Activated CD4-positive, alpha-beta memory T cell treated with anti-CD3 and anti-CD28 coated beads for 36 hours (primary cell): ENCODE measurements at regions not wholly inside any gene's neighbourhood (a gene's known extent, or its start where the extent isn't known, plus 50 kb on each side); places are given as distances from the start of the nearest gene placed in this dataset.

Experiments
- CTCF ChIA-PET: fragments of 350-600 bp; sonication (Branson Sonifier 250); formaldehyde crosslinking; loops from one replicate; lab custom pipeline; 2021; ENCODE audit warnings: antibody characterized with exemption, inconsistent platforms; lab: Charles Lee
- POLR2A ChIA-PET: fragments of 350-600 bp; sonication (Branson Sonifier 250); formaldehyde crosslinking; loops from one replicate; lab custom pipeline; 2021; ENCODE audit warnings: antibody characterized with exemption; lab: Charles Lee
- DNase-seq: peaks from one replicate; pipeline ENCODE4 v3.0.0-alpha.2; 2020
- H3K27ac Mint-ChIP-seq: one replicate; pipeline ENCODE4 v1.8.0; 2021; ENCODE audit warnings: mixed read lengths
- H3K27me3 Mint-ChIP-seq: one replicate; pipeline ENCODE4 v1.8.0; 2021; ENCODE audit warnings: mixed read lengths
- H3K36me3 Mint-ChIP-seq: one replicate; pipeline ENCODE4 v1.8.0; 2021; ENCODE audit warnings: mixed read lengths
- H3K4me1 Mint-ChIP-seq: one replicate; pipeline ENCODE4 v1.8.0; 2021; ENCODE audit warnings: low read depth, mixed read lengths
- H3K4me3 Mint-ChIP-seq: one replicate; pipeline ENCODE4 v1.8.0; 2021; ENCODE audit warnings: mild to moderate bottlenecking, mixed read lengths
- H3K9me3 Mint-ChIP-seq: one replicate; pipeline ENCODE4 v1.8.0; 2021; ENCODE audit warnings: mixed read lengths
- intact Hi-C: fragments of 100-400 bp; cut with micrococcal nuclease; formaldehyde crosslinking; loops from one replicate; pipeline ENCODE4 v1.15.1; 2023

GRCh38 chr4:178789279-178789678 lies 1347.0 kb upstream of the AGA start:
- Mint-ChIP-seq H3K36me3 (no peaks in the 10 kb centered on the region), H3K9me3 (peaks cover 6% of the 10 kb centered on the region), H3K4me1 (no peaks in the 10 kb centered on the region), H3K27ac (no peak overlapping the region), H3K4me3 (no peak overlapping the region), H3K27me3 (no peaks in the 10 kb centered on the region)
- POLR2A ChIA-PET: no interaction called here
- CTCF ChIA-PET: no interaction called here
- no peak for DNase-seq
- intact Hi-C loops: no loop called here

GRCh38 chr4:178799204-178799603 lies 1357.0 kb upstream of the AGA start:
- no peak for DNase-seq
- H3K4me1 Mint-ChIP-seq: no peaks in the 10 kb centered on the region
- POLR2A ChIA-PET: no interaction called here
- no peak overlapping the region for H3K4me3 Mint-ChIP-seq
- H3K9me3 Mint-ChIP-seq: peaks cover 3% of the 10 kb centered on the region
- intact Hi-C loops: no loop called here
- no peaks in the 10 kb centered on the region for H3K27me3 Mint-ChIP-seq
- H3K36me3 Mint-ChIP-seq: no peaks in the 10 kb centered on the region
- H3K27ac Mint-ChIP-seq: no peak overlapping the region
- CTCF ChIA-PET: no interaction called here

GRCh38 chr4:178808106-178808505 lies 1365.9 kb upstream of the AGA start:
- POLR2A ChIA-PET: no interaction called here
- CTCF ChIA-PET: no interaction called here
- Mint-ChIP-seq H3K4me3 (no peak overlapping the region), H3K27me3 (no peaks in the 10 kb centered on the region), H3K9me3 (no peaks in the 10 kb centered on the region), H3K27ac (no peak overlapping the region), H3K36me3 (no peaks in the 10 kb centered on the region), H3K4me1 (no peaks in the 10 kb centered on the region)
- intact Hi-C loops: no loop called here
- DNase-seq: no peak

GRCh38 chr4:178809921-178810320 lies 1367.7 kb upstream of the AGA start:
- DNase-seq: no peak
- ChIA-PET POLR2A (interaction anchor here (0.5 kb wide), 1 partner anchor 13 kb away, joined by 5 read pairs; no protein-coding TSS in a partner anchor), CTCF (no interaction called here)
- Mint-ChIP-seq H3K36me3 (no peaks in the 10 kb centered on the region), H3K27ac (no peak overlapping the region), H3K9me3 (no peaks in the 10 kb centered on the region), H3K4me3 (no peak overlapping the region), H3K27me3 (no peaks in the 10 kb centered on the region), H3K4me1 (no peaks in the 10 kb centered on the region)
- intact Hi-C loops: no loop called here

- intact Hi-C loops: no loop called here
- POLR2A ChIA-PET: no interaction called here
- H3K9me3 Mint-ChIP-seq: peaks cover 3% of the 10 kb centered on the region
- no peaks in the 10 kb centered on the region for H3K4me1 Mint-ChIP-seq
- H3K27me3 Mint-ChIP-seq: no peaks in the 10 kb centered on the region
- no peaks in the 10 kb centered on the region for H3K36me3 Mint-ChIP-seq
- CTCF ChIA-PET: no interaction called here
- DNase-seq: no peak
- no peak overlapping the region for H3K4me3 Mint-ChIP-seq
- H3K27ac Mint-ChIP-seq: no peak overlapping the region
These were observed 1369.1 kb upstream of the AGA start for GRCh38 chr4:178811356-178811755.

- DNase-seq: no peak
- ChIA-PET CTCF (no interaction called here), POLR2A (no interaction called here)
- no peak overlapping the region for H3K4me3 Mint-ChIP-seq
- H3K9me3 Mint-ChIP-seq: peaks cover 3% of the 10 kb centered on the region
- no peaks in the 10 kb centered on the region for H3K27me3 Mint-ChIP-seq
- intact Hi-C loops: no loop called here
- H3K4me1 Mint-ChIP-seq: no peaks in the 10 kb centered on the region
- H3K27ac Mint-ChIP-seq: no peak overlapping the region
- H3K36me3 Mint-ChIP-seq: no peaks in the 10 kb centered on the region
These were observed 1370.6 kb upstream of the AGA start for GRCh38 chr4:178812866-178813265.

GRCh38 chr4:178814908-178815307 lies 1372.7 kb upstream of the AGA start:
- intact Hi-C loops: no loop called here
- no peaks in the 10 kb centered on the region for H3K4me1 Mint-ChIP-seq
- H3K27me3 Mint-ChIP-seq: no peaks in the 10 kb centered on the region
- ChIA-PET CTCF (no interaction called here), POLR2A (no interaction called here)
- no peaks in the 10 kb centered on the region for H3K36me3 Mint-ChIP-seq
- DNase-seq: no peak
- H3K9me3 Mint-ChIP-seq: peaks cover 5% of the 10 kb centered on the region
- no peak overlapping the region for H3K4me3 Mint-ChIP-seq
- H3K27ac Mint-ChIP-seq: no peak overlapping the region

GRCh38 chr4:178823673-178824295 lies 1381.5 kb upstream of the AGA start:
- no peak for DNase-seq
- H3K36me3 Mint-ChIP-seq: no peaks in the 10 kb centered on the region
- no peaks in the 10 kb centered on the region for H3K4me1 Mint-ChIP-seq
- H3K9me3 Mint-ChIP-seq: peaks cover 7% of the 10 kb centered on the region
- no peaks in the 10 kb centered on the region for H3K27me3 Mint-ChIP-seq
- no peak overlapping the region for H3K27ac Mint-ChIP-seq
- POLR2A ChIA-PET: no interaction called here
- intact Hi-C loops: no loop called here
- H3K4me3 Mint-ChIP-seq: no peak overlapping the region
- CTCF ChIA-PET: no interaction called here

GRCh38 chr4:178836865-178837264 lies 1394.6 kb upstream of the AGA start:
- no peak overlapping the region for H3K27ac Mint-ChIP-seq
- ChIA-PET POLR2A (no interaction called here), CTCF (no interaction called here)
- intact Hi-C loops: no loop called here
- no peak for DNase-seq
- H3K4me1 Mint-ChIP-seq: no peaks in the 10 kb centered on the region
- H3K27me3 Mint-ChIP-seq: no peaks in the 10 kb centered on the region
- H3K36me3 Mint-ChIP-seq: no peaks in the 10 kb centered on the region
- H3K4me3 Mint-ChIP-seq: no peak overlapping the region
- peaks cover 8% of the 10 kb centered on the region for H3K9me3 Mint-ChIP-seq

GRCh38 chr4:178838776-178839175 lies 1396.5 kb upstream of the AGA start:
- H3K9me3 Mint-ChIP-seq: peaks cover 3% of the 10 kb centered on the region

GRCh38 chr4:178856139-178856800 lies 1414.0 kb upstream of the AGA start:
- CTCF ChIA-PET: no interaction called here
- no peaks in the 10 kb centered on the region for H3K4me1 Mint-ChIP-seq
- H3K27ac Mint-ChIP-seq: no peak overlapping the region
- intact Hi-C loops: no loop called here
- no peaks in the 10 kb centered on the region for H3K27me3 Mint-ChIP-seq
- POLR2A ChIA-PET: no interaction called here
- H3K36me3 Mint-ChIP-seq: no peaks in the 10 kb centered on the region
- DNase-seq: no peak
- no peak overlapping the region for H3K4me3 Mint-ChIP-seq
- peaks cover 4% of the 10 kb centered on the region for H3K9me3 Mint-ChIP-seq

More at GRCh38 chr4:178838776-178839175, 1396.5 kb upstream of the AGA start:
- intact Hi-C loops: no loop called here
- H3K27me3 Mint-ChIP-seq: no peaks in the 10 kb centered on the region
- H3K4me1 Mint-ChIP-seq: no peaks in the 10 kb centered on the region
- H3K27ac Mint-ChIP-seq: no peak overlapping the region
- H3K4me3 Mint-ChIP-seq: no peak overlapping the region
- no peak for DNase-seq
- ChIA-PET CTCF (no interaction called here), POLR2A (no interaction called here)
- H3K36me3 Mint-ChIP-seq: no peaks in the 10 kb centered on the region

GRCh38 chr4:178871476-178871875 lies 1429.2 kb upstream of the AGA start:
- no peak for DNase-seq
- no peaks in the 10 kb centered on the region for H3K27me3 Mint-ChIP-seq
- no peak overlapping the region for H3K27ac Mint-ChIP-seq
- no peaks in the 10 kb centered on the region for H3K4me1 Mint-ChIP-seq
- ChIA-PET POLR2A (no interaction called here), CTCF (no interaction called here)
- H3K9me3 Mint-ChIP-seq: peaks cover 2% of the 10 kb centered on the region
- H3K4me3 Mint-ChIP-seq: no peak overlapping the region
- no peaks in the 10 kb centered on the region for H3K36me3 Mint-ChIP-seq
- intact Hi-C loops: no loop called here

GRCh38 chr4:178881937-178882336 lies 1439.7 kb upstream of the AGA start:
- POLR2A ChIA-PET: no interaction called here
- H3K36me3 Mint-ChIP-seq: no peaks in the 10 kb centered on the region

More at GRCh38 chr4:178881937-178882336, 1439.7 kb upstream of the AGA start:
- CTCF ChIA-PET: no interaction called here
- H3K4me3 Mint-ChIP-seq: no peak overlapping the region
- no peak for DNase-seq
- intact Hi-C loops: no loop called here
- no peak overlapping the region for H3K27ac Mint-ChIP-seq
- peaks cover 28% of the 10 kb centered on the region for H3K9me3 Mint-ChIP-seq
- no peaks in the 10 kb centered on the region for H3K4me1 Mint-ChIP-seq
- H3K27me3 Mint-ChIP-seq: no peaks in the 10 kb centered on the region
